ENCODE measurements at regions not wholly inside any gene's neighbourhood (a gene's known extent, or its start where the extent isn't known, plus 50 kb on each side); places are given as distances from the start of the nearest gene placed in this dataset.

DNA sequence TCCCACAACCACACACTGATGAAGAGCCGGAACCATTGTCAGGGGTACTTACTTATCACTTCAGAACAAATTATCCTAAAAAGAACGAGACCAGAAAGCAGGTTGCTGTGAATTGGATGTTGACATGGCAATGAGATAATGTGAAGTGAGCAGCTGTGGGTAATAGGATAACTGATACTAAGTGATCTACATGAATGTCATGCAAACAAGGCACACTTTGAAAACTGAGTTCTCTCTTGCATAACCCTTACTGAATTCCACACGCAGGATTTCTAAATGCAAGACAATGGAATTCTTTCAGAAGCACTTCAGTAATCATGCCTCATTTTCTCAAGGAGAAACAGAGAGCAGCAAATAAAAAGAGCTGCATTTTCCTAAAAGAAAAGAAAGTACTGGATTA, 242.5 kb upstream of the TMEM229A start:
- TF ChIP-seq, protein P1, sequence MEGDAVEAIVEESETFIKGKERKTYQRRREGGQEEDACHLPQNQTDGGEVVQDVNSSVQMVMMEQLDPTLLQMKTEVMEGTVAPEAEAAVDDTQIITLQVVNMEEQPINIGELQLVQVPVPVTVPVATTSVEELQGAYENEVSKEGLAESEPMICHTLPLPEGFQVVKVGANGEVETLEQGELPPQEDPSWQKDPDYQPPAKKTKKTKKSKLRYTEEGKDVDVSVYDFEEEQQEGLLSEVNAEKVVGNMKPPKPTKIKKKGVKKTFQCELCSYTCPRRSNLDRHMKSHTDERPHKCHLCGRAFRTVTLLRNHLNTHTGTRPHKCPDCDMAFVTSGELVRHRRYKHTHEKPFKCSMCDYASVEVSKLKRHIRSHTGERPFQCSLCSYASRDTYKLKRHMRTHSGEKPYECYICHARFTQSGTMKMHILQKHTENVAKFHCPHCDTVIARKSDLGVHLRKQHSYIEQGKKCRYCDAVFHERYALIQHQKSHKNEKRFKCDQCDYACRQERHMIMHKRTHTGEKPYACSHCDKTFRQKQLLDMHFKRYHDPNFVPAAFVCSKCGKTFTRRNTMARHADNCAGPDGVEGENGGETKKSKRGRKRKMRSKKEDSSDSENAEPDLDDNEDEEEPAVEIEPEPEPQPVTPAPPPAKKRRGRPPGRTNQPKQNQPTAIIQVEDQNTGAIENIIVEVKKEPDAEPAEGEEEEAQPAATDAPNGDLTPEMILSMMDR (IDR thresholded peaks at IDR 0.05; ENCODE audit: borderline replicate concordance, extremely low read depth, low read length, poor library complexity, severe bottlenecking) = no peak
- no peak for TF ChIP-seq EZH2 (IDR thresholded peaks at IDR 0.05; ENCODE audit: borderline replicate concordance, low read depth, low read length, severe bottlenecking)
